Neural crest cell (in vitro differentiated cells): ENCODE measurements at regions not wholly inside any gene's neighbourhood (a gene's known extent, or its start where the extent isn't known, plus 50 kb on each side); places are given as distances from the start of the nearest gene placed in this dataset.
"Not testable (repeated sequence)": the region's sequence is repeated elsewhere in the genome, so short reads cannot be mapped to it uniquely, and the experiment has no call there.

Source experiments
- DNase-seq: peaks from one replicate; pipeline ENCODE4 v3.0.0; 2021; ENCODE audit warnings: low read depth, mixed read lengths, low spot score
- H3K27ac Mint-ChIP-seq: one replicate; pipeline ENCODE4 v1.8.0; 2021; ENCODE audit warnings: mild to moderate bottlenecking, mixed read lengths; ENCODE audit not compliant: unreplicated experiment
- H3K27me3 Mint-ChIP-seq: 2 replicates; pipeline ENCODE4 v1.8.0; 2021; ENCODE audit warnings: low read depth, mild to moderate bottlenecking, mixed read lengths
- H3K36me3 Mint-ChIP-seq: 2 replicates; pipeline ENCODE4 v1.8.0; 2021; ENCODE audit warnings: low read depth, mild to moderate bottlenecking, mixed read lengths
- H3K4me1 Mint-ChIP-seq: 2 replicates; pipeline ENCODE4 v1.8.0; 2021; ENCODE audit warnings: mixed read lengths
- H3K4me3 Mint-ChIP-seq: one replicate; pipeline ENCODE4 v1.8.0; 2021; ENCODE audit warnings: mild to moderate bottlenecking, mixed read lengths
- H3K9me3 Mint-ChIP-seq: 2 replicates; pipeline ENCODE4 v1.8.0; 2021; ENCODE audit warnings: mixed read lengths
- CTCF ChIP-seq: fragments of 200-600 bp; sonication (generic); conservative IDR thresholded peaks from 2 replicates; pipeline ENCODE4 v1.5.0; 2021; ENCODE audit warnings: antibody characterized with exemption, mild to moderate bottlenecking

GRCh38 chr21:23812485-23812884, 1794.8 kb downstream of the MRPL39 start:
- no peak overlapping the region for H3K4me3 Mint-ChIP-seq
- DNase-seq = no peak
- H3K27ac Mint-ChIP-seq = no peak overlapping the region
- no peak for TF ChIP-seq CTCF
- H3K27me3 Mint-ChIP-seq = no peaks in the 10 kb centered on the region
- H3K4me1 Mint-ChIP-seq = no peaks in the 10 kb centered on the region
- peaks cover 12% of the 10 kb centered on the region for H3K9me3 Mint-ChIP-seq
- H3K36me3 Mint-ChIP-seq = peaks cover 2% of the 10 kb centered on the region

GRCh38 chr21:23811805-23812204, 1795.5 kb downstream of the MRPL39 start:
- TF ChIP-seq CTCF = no peak
- Mint-ChIP-seq H3K27me3 (no peaks in the 10 kb centered on the region), H3K9me3 (peaks cover 10% of the 10 kb centered on the region), H3K4me3 (no peak overlapping the region), H3K36me3 (peaks cover 2% of the 10 kb centered on the region), H3K27ac (no peak overlapping the region), H3K4me1 (no peaks in the 10 kb centered on the region)
- DNase-seq = no peak

- DNase-seq = no peak
- H3K9me3 Mint-ChIP-seq = peaks cover 9% of the 10 kb centered on the region
These were observed 1797.7 kb downstream of the MRPL39 start for GRCh38 chr21:23809573-23809972.

DNA sequence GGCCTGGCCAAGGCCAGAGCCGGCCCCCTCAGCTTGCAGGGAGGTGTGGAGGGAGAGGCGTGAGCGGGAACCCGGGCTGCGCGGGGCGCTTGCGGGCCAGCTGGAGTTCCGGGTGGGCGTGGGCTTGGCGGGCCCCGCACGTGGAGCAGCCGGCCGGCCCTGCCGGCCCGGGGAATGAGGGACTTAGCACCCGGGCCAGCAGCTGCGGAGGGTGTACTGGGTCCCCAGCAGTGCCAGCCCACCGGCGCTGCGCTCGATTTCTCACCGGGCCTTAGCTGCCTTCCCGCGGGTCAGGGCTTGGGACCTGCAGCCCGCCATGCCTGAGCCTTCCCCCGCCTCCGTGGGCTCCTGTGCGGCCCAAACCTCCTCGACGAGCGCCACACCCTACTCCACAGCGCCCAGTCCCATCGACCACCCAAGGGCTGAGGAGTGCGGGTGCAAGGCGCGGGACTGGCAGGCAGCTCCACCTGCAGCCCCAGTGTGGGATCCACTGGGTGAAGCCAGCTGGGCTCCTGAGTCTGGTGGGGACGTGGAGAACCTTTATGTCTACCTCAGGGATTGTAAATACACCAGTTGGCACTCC, 1800.2 kb downstream of the MRPL39 start:
- H3K4me1 Mint-ChIP-seq, H3K27me3 Mint-ChIP-seq, H3K36me3 Mint-ChIP-seq, H3K27ac Mint-ChIP-seq, DNase-seq, H3K9me3 Mint-ChIP-seq, H3K4me3 Mint-ChIP-seq: not testable (repeated sequence)

More at GRCh38 chr21:23809573-23809972, 1797.7 kb downstream of the MRPL39 start:
- TF ChIP-seq CTCF = no peak
- peaks cover 5% of the 10 kb centered on the region for H3K36me3 Mint-ChIP-seq
- no peaks in the 10 kb centered on the region for H3K27me3 Mint-ChIP-seq
- H3K4me1 Mint-ChIP-seq = no peaks in the 10 kb centered on the region
- H3K27ac Mint-ChIP-seq = no peak overlapping the region
- no peak overlapping the region for H3K4me3 Mint-ChIP-seq

GRCh38 chr21:23804866-23805265, 1802.4 kb downstream of the MRPL39 start:
- no peak for DNase-seq
- Mint-ChIP-seq H3K27me3 (no peaks in the 10 kb centered on the region), H3K36me3 (peaks cover 2% of the 10 kb centered on the region), H3K9me3 (peaks cover 6% of the 10 kb centered on the region), H3K4me3 (no peak overlapping the region), H3K4me1 (no peaks in the 10 kb centered on the region), H3K27ac (no peak overlapping the region)
- TF ChIP-seq CTCF = no peak

DNA sequence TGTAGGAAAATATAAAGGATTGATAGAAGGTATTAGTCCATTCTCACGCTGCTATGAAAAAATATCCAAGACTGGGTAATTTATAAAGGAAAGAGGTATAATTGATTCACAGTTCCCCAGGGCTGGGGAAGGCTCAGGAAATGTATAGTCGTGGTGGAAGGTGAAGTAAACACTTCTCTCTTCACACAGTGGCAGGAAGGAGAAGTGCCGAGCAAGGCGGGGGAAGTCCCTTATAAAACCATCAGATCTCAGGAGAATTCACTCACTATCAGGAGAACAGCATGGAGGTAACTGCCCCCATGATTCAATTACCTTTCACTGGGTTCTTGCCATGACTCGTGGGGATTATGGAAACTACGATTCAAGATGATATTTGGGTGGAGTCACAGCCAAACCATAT, 1806.0 kb downstream of the MRPL39 start:
- no peaks in the 10 kb centered on the region for H3K27me3 Mint-ChIP-seq
- no peaks in the 10 kb centered on the region for H3K4me1 Mint-ChIP-seq
- DNase-seq = no peak
- H3K9me3 Mint-ChIP-seq = peaks cover 5% of the 10 kb centered on the region
- H3K36me3 Mint-ChIP-seq = peaks cover 2% of the 10 kb centered on the region
- no peak overlapping the region for H3K27ac Mint-ChIP-seq
- no peak for TF ChIP-seq CTCF
- no peak overlapping the region for H3K4me3 Mint-ChIP-seq
